ENCODE measurements at regions not wholly inside any gene's neighbourhood (a gene's known extent, or its start where the extent isn't known, plus 50 kb on each side); places are given as distances from the start of the nearest gene placed in this dataset.

- TF ChIP-seq EP300 (IDR thresholded peaks at IDR 0.05) = no peak
- TF ChIP-seq POLR2A (IDR thresholded peaks at IDR 0.05) = no peak
- TF ChIP-seq, protein P1, sequence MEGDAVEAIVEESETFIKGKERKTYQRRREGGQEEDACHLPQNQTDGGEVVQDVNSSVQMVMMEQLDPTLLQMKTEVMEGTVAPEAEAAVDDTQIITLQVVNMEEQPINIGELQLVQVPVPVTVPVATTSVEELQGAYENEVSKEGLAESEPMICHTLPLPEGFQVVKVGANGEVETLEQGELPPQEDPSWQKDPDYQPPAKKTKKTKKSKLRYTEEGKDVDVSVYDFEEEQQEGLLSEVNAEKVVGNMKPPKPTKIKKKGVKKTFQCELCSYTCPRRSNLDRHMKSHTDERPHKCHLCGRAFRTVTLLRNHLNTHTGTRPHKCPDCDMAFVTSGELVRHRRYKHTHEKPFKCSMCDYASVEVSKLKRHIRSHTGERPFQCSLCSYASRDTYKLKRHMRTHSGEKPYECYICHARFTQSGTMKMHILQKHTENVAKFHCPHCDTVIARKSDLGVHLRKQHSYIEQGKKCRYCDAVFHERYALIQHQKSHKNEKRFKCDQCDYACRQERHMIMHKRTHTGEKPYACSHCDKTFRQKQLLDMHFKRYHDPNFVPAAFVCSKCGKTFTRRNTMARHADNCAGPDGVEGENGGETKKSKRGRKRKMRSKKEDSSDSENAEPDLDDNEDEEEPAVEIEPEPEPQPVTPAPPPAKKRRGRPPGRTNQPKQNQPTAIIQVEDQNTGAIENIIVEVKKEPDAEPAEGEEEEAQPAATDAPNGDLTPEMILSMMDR (IDR thresholded peaks at IDR 0.05) = no peak
- Histone ChIP-seq H3K4me1 (no peaks in the 10 kb centered on the region), H3K27me3 (no peaks in the 10 kb centered on the region), H3K27ac (no peak overlapping the region), H3K36me3 (no peaks in the 10 kb centered on the region), H3K4me3 (no peak overlapping the region), H3K9me3 (no peaks in the 10 kb centered on the region)
- no peak for DNase-seq (ENCODE audit: low spot score in 2 of 2)
- 67 to 80% methylated on average over 1 of the region's 1 CpG for WGBS, 2 donors
Observed at GRCh38 chr9:71506821-71507220, 261.5 kb downstream of the CEMIP2 start.

GRCh38 chr9:71504636-71505035 is 263.7 kb downstream of the CEMIP2 start:
- TF ChIP-seq EP300 (IDR thresholded peaks at IDR 0.05) (no peak), POLR2A (IDR thresholded peaks at IDR 0.05) (no peak)
- TF ChIP-seq, protein P1 (IDR thresholded peaks at IDR 0.05) = no peak
- Histone ChIP-seq H3K4me3 (no peak overlapping the region), H3K27me3 (no peaks in the 10 kb centered on the region), H3K36me3 (no peaks in the 10 kb centered on the region), H3K4me1 (no peaks in the 10 kb centered on the region), H3K27ac (no peak overlapping the region), H3K9me3 (peaks cover 0 to 6% (median 2%) of the 10 kb centered on the region in 4 donors)
- DNase-seq (ENCODE audit: low spot score in 2 of 2) = no peak
- WGBS, 2 donors = 71 to 80% methylated on average over 3 of the region's 3 CpGs

DNA sequence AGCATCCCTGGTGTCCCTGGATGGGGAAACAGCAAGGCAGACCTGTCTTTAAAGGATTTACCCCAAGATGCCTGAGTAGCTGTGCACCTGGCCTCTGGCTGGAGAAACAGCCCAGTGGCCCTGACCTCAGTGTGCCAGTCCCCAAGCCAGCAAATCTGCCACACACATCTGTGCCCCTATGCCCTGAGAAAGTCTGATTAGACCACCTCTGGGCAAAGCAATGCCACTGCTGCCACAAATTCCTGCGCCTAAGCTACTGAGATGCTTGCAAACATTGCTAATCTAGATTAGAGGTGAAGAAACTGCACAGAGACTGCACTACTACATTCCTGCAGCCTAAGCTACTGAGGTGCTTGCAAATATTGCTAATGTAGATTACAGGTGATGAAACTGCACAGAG is 269.6 kb downstream of the CEMIP2 start:
- DNase-seq (ENCODE audit: low spot score in 2 of 2) = no peak
- H3K9me3 ChIP-seq = peaks cover 0 to 17% (median 3%) of the 10 kb centered on the region in 4 donors
- WGBS, 2 donors = 85 to 90% methylated on average over 1 of the region's 1 CpG
- no peak for TF ChIP-seq POLR2A (IDR thresholded peaks at IDR 0.05)
- TF ChIP-seq, protein P1 (IDR thresholded peaks at IDR 0.05) = no peak
- TF ChIP-seq EP300 (IDR thresholded peaks at IDR 0.05) = no peak
- H3K36me3 ChIP-seq = no peaks in the 10 kb centered on the region
- H3K4me3 ChIP-seq = no peak overlapping the region
- no peaks in the 10 kb centered on the region for H3K27me3 ChIP-seq
- no peak overlapping the region for H3K27ac ChIP-seq
- no peaks in the 10 kb centered on the region for H3K4me1 ChIP-seq

DNA sequence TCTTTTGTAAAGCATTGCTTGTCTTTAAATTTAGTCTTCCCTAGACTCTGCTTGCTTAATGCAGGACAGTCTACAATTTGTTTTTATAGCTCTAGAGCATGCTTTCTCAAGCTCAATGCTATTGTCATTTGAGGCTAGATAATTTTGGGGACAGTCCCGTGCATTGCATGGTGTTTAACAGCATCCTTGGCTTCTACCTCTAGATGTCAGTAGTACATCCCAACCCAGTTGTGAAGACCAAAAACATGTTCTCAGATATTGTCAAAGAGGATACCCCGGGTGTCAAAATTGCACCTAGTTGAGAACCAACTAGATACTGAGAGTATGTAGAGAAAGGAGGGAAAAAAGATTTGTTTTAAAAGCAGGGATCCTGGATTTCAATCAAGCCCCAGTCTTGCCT is 277.5 kb downstream of the CEMIP2 start:
- WGBS, 2 donors = 21 to 30% methylated on average over 2 of the region's 2 CpGs
- Histone ChIP-seq H3K36me3 (no peaks in the 10 kb centered on the region), H3K27ac (no peak overlapping the region), H3K4me3 (no peak overlapping the region), H3K9me3 (no peaks in the 10 kb centered on the region), H3K27me3 (no peaks in the 10 kb centered on the region), H3K4me1 (peaks cover 0 to 3% (median 0%) of the 10 kb centered on the region in 4 donors)
- TF ChIP-seq, protein P1 (IDR thresholded peaks at IDR 0.05) = peak in 2 of 5 experiments; percentile 22
- TF ChIP-seq POLR2A (IDR thresholded peaks at IDR 0.05) = no peak
- DNase-seq (ENCODE audit: low spot score in 2 of 2) = no peak

DNA sequence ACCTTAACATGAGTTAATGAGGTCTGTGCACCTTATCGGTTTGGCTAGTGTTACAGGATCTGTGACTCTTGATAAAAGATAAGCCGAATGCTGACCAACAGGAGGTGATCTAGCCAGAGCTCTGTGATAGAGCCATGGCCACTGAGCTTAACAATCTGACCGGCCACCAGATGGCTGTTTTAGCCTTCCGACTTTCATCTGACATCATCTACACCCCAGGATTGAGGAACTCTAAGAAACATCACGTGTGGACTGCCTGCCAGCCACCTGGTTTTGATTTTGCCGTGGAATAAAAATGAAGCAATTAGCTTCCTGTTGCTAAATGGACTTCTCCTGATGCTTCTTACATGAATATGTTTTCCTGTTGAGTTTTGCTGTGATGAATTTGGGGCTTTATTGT is 281.3 kb downstream of the CEMIP2 start:
- H3K4me1 ChIP-seq = peaks cover 0 to 3% (median 0%) of the 10 kb centered on the region in 4 donors
- no peaks in the 10 kb centered on the region for H3K9me3 ChIP-seq
- no peak overlapping the region for H3K27ac ChIP-seq
- no peaks in the 10 kb centered on the region for H3K36me3 ChIP-seq
- TF ChIP-seq EP300 (IDR thresholded peaks at IDR 0.05) (peak in 1 of 2 donors; percentile 26), POLR2A (IDR thresholded peaks at IDR 0.05) (no peak)
- H3K4me3 ChIP-seq = no peak overlapping the region
- no peaks in the 10 kb centered on the region for H3K27me3 ChIP-seq
- DNase-seq (ENCODE audit: low spot score in 2 of 2) = peak; percentile 19 to 23
- WGBS, 2 donors = 56 to 64% methylated on average over 6 of the region's 6 CpGs

- WGBS, 2 donors = 89 to 92% methylated on average over 2 of the region's 2 CpGs
- Histone ChIP-seq H3K27me3 (no peaks in the 10 kb centered on the region), H3K4me3 (no peak overlapping the region), H3K27ac (no peak overlapping the region), H3K4me1 (peaks cover 0 to 3% (median 0%) of the 10 kb centered on the region in 4 donors), H3K36me3 (no peaks in the 10 kb centered on the region), H3K9me3 (no peaks in the 10 kb centered on the region)
- TF ChIP-seq EP300 (IDR thresholded peaks at IDR 0.05) = no peak
- TF ChIP-seq, protein P1 (IDR thresholded peaks at IDR 0.05) = no peak
- TF ChIP-seq POLR2A (IDR thresholded peaks at IDR 0.05) = no peak
- DNase-seq (ENCODE audit: low spot score in 2 of 2) = no peak
Observed at GRCh38 chr9:71485326-71485725, 283.0 kb downstream of the CEMIP2 start.

All from tibial nerve (tissue), 4 donors.